ENCODE measurements at regions not wholly inside any gene's neighbourhood (a gene's known extent, or its start where the extent isn't known, plus 50 kb on each side); places are given as distances from the start of the nearest gene placed in this dataset.
A peak's percentile ranks its signal among the peaks of the same experiment; 100 is the strongest.

DNA sequence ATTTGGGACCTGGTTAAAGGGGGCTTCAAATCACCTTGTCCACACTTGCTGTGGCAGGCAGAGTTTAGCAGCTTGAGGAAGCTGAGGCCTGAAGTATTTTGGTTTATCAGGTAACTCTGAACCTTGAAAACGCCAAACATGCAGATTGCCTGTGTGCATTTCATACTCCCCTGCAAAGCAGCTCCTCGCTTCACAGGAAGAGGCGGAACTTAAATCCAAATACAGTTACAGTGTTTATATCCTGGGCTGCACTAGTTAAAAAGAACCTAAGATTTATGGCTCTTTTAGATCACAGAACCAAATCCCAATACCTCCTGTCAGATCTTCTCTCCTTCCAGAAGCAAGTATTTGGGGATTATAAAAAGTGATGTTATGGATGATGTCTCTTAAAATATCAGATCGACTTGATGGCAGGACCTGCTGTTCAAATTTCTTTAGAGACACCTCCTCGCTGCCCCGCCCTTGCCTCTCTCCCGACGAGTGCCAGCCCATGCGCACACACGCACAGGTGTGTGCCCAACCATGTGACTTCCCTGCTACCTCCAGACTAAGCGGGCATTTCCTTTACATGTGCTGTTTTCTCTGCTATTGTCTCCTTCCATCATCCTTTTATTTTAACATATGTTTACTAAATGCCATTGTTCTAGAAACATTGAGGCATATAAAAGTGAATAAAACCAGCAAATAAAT, 224.6 kb upstream of the FOXQ1 start:
- no peak for DNase-seq (ENCODE audit: low read depth in 4 of 6, low spot score in 6 of 6)
- Histone ChIP-seq H3K9me3 (ENCODE audit: control insufficient read depth, insufficient read depth, low read length) (no peaks in the 10 kb centered on the region), H3K27ac (ENCODE audit: low read depth, low read length) (no peak overlapping the region), H3K27me3 (ENCODE audit: control insufficient read depth, insufficient read depth, low read length) (no peaks in the 10 kb centered on the region), H3K4me3 (ENCODE audit: low read depth, low read length) (no peak overlapping the region), H3K36me3 (ENCODE audit: control insufficient read depth, insufficient read depth, low read length) (no peaks in the 10 kb centered on the region), H3K4me1 (ENCODE audit: control insufficient read depth, insufficient read depth, low read length) (no peaks in the 10 kb centered on the region)
- 86% methylated on average over 9 of the region's 11 CpGs for WGBS (ENCODE audit: insufficient coverage)

DNA sequence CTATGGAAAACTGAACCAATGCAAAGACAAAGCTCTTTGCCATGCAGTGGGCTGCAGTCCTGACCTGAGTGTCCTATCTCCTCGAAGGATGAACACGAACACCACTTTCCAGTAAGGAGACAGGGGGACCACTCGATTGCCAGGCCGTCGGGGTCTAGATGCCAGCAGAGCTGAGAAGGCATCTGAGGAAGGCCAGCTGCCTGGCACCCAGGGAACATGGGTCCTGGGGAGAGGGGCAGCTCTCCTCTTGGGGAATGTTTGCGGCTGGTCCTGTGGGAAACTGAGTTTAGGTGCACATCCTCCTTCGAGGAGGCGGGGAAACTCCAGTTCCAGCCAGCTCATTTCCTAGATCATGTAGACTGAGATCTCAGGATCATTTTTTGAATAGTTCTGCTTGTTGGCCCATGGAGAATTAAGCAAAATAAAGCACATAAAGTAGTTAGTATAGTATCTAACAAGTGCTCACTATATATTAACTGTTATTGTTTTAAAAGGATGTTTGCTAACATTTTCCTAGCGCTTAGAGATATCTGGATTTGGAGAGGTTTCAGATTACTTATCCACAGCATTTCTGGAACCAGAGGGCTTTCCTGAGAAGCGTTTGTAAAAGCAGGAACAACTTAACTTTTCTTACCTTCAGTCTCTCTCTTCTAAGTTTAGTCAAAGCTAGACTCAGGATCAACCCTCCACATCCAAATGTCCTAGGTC, 225.3 kb upstream of the FOXQ1 start:
- Histone ChIP-seq H3K27me3 (ENCODE audit: control insufficient read depth, insufficient read depth, low read length) (no peaks in the 10 kb centered on the region), H3K36me3 (ENCODE audit: control insufficient read depth, insufficient read depth, low read length) (no peaks in the 10 kb centered on the region), H3K27ac (ENCODE audit: low read depth, low read length) (no peak overlapping the region), H3K4me3 (ENCODE audit: low read depth, low read length) (no peak overlapping the region), H3K4me1 (ENCODE audit: control insufficient read depth, insufficient read depth, low read length) (no peaks in the 10 kb centered on the region), H3K9me3 (ENCODE audit: control insufficient read depth, insufficient read depth, low read length) (no peaks in the 10 kb centered on the region)
- no peak for DNase-seq (ENCODE audit: low read depth in 4 of 6, low spot score in 6 of 6)
- WGBS (ENCODE audit: insufficient coverage), result 98% methylated on average over 6 of the region's 10 CpGs

DNA sequence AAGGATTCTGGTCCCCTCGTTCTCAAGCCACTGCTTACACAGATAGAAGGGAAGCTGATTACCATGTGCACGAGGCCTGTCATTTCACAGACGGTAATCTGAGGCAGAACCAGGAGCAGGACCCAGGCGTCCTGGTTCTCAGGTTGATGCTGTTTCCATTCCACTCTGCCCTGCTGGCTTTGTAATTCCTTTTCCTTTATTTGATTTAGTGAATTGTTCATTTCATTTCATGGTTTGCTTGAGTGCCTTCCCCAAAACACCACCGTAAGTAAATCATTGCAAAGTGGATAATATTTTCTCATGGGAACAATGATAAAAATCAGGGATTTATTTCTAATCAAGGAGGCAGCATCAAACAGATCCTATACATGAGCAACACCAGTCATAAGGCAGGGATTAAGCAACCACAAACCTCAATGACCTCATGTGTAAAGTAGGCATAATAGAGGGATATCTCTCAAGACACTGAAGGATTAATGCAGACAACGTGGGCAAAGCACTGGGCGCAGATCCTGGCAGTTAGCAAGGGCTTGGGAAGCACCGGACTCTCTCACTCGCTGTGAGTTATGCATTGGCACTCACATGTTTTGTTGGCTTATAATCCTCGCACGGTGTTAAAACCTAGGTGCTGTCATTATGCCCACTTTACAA, 229.5 kb upstream of the FOXQ1 start:
- 69% methylated on average over 9 of the region's 11 CpGs for WGBS (ENCODE audit: insufficient coverage)

DNA sequence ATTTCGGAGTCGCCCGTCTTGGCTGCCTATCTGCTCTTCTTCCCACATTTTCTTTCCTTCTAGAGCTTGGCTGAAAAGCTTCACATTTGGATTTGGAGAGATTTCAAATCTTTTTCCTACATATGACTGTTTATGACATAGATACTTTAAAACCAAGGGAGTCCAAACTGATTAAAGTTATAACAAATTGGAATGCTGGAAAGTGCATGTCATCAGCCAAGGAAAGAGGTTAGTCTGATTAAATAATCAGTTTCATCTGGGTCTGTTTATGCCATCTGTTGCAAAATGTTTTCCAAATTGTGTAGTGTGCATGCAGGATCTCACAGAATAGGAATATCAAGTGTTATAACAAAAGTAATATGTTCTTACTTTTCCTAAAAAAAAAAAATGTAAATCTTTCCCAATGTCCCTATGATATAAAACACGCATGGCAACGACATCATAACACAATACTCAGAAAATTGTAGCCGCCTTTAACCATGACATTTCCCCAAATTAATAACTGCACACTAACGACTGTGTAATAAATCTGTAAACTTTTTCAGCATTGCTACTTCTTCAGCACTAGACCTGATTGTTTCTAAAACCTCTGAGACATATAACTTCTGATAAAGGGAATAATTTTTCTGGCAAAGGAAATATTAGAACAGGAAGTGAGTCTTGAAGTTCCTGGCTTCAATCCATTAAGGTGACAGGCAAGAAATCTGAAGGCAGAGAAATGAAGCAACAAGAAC, 230.2 kb upstream of the FOXQ1 start:
- peaks cover 10% of the 10 kb centered on the region for H3K4me1 ChIP-seq (ENCODE audit: control insufficient read depth, insufficient read depth, low read length)
- WGBS (ENCODE audit: insufficient coverage), result no CpG with 5 or more reads among the region's 7 CpGs
- no peaks in the 10 kb centered on the region for H3K27me3 ChIP-seq (ENCODE audit: control insufficient read depth, insufficient read depth, low read length)
- H3K4me3 ChIP-seq (ENCODE audit: low read depth, low read length), result no peak overlapping the region
- no peaks in the 10 kb centered on the region for H3K36me3 ChIP-seq (ENCODE audit: control insufficient read depth, insufficient read depth, low read length)
- H3K9me3 ChIP-seq (ENCODE audit: control insufficient read depth, insufficient read depth, low read length), result no peaks in the 10 kb centered on the region
- DNase-seq (ENCODE audit: low read depth in 4 of 6, low spot score in 6 of 6), result peak in 2 of 6 donors; percentile 19 to 79
- no peak overlapping the region for H3K27ac ChIP-seq (ENCODE audit: low read depth, low read length)

More for the DNA sequence above, 229.5 kb upstream of the FOXQ1 start:
- no peak for DNase-seq (ENCODE audit: low read depth in 4 of 6, low spot score in 6 of 6)
- Histone ChIP-seq H3K4me1 (ENCODE audit: control insufficient read depth, insufficient read depth, low read length) (peaks cover 6% of the 10 kb centered on the region), H3K9me3 (ENCODE audit: control insufficient read depth, insufficient read depth, low read length) (no peaks in the 10 kb centered on the region), H3K27ac (ENCODE audit: low read depth, low read length) (no peak overlapping the region), H3K4me3 (ENCODE audit: low read depth, low read length) (no peak overlapping the region), H3K27me3 (ENCODE audit: control insufficient read depth, insufficient read depth, low read length) (no peaks in the 10 kb centered on the region), H3K36me3 (ENCODE audit: control insufficient read depth, insufficient read depth, low read length) (no peaks in the 10 kb centered on the region)

DNA sequence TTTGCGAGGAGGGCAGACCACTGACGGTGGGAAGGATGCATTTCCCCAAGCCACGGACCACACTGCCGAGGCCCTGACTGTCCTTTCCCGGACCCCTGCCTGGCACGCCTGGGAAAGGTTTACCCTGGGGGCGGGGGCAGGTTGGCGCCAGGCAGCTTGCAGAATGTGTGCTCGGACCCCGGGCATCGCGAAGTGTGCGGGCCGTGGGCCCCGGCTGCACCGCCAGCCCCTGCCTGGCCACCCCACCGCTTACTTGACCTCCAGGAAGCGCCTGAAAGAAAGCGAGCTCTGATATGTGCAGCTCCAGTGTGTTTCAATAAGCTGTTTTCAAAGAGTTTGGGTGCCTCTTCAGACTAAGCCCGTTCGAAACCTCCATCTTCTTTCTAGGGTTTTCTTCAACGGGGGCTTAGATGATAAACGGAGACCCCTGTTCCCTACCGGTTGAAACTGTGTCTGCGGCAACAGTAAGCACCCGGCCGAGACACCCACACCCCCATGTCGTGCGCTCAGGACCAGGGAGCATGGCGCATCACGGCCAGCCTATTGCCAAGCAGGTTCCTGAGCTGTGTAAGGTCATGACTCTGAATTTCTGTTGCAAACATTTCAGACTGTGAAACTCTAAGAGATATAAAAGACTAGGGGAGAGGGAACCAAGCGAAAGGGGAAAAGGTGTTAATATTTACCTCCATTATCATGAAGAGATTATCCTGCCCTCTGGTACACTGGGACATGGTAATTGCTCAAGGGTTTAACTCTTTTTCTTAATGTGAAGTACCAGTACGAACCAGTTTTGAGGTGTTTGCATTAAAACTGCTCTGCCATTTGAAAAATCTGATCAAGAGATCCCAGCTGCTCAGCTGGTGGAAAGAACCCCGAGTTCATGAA, 231.2 kb upstream of the FOXQ1 start:
- no peaks in the 10 kb centered on the region for H3K9me3 ChIP-seq (ENCODE audit: control insufficient read depth, insufficient read depth, low read length)
- H3K36me3 ChIP-seq (ENCODE audit: control insufficient read depth, insufficient read depth, low read length), result no peaks in the 10 kb centered on the region
- no peaks in the 10 kb centered on the region for H3K27me3 ChIP-seq (ENCODE audit: control insufficient read depth, insufficient read depth, low read length)
- no peak overlapping the region for H3K27ac ChIP-seq (ENCODE audit: low read depth, low read length)
- H3K4me1 ChIP-seq (ENCODE audit: control insufficient read depth, insufficient read depth, low read length), result peaks cover 10% of the 10 kb centered on the region
- no peak for DNase-seq (ENCODE audit: low read depth in 4 of 6, low spot score in 6 of 6)
- H3K4me3 ChIP-seq (ENCODE audit: low read depth, low read length), result no peak overlapping the region
- WGBS (ENCODE audit: insufficient coverage), result 97% methylated on average over 29 of the region's 34 CpGs

DNA sequence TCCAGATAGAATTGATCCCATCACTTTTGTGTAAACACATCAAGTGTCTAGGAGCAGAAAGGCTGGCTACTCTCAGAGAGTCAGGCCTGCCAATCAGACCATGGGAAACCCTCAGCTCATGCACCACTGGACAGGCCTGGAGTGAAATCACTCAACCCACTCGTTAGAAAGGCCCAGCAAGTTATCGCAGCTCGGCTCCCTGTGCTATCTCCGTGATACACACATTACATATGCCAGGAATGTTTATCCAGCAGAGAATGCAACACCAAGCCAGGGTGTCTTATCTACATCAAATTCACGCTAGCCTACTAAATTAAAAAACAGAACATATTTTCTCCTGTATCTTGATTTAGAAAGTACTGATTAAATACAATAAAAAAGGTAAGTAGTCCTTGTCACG, 232.4 kb upstream of the FOXQ1 start:
- Histone ChIP-seq H3K4me1 (ENCODE audit: control insufficient read depth, insufficient read depth, low read length) (peaks cover 10% of the 10 kb centered on the region), H3K27me3 (ENCODE audit: control insufficient read depth, insufficient read depth, low read length) (no peaks in the 10 kb centered on the region), H3K9me3 (ENCODE audit: control insufficient read depth, insufficient read depth, low read length) (no peaks in the 10 kb centered on the region), H3K4me3 (ENCODE audit: low read depth, low read length) (no peak overlapping the region), H3K36me3 (ENCODE audit: control insufficient read depth, insufficient read depth, low read length) (no peaks in the 10 kb centered on the region), H3K27ac (ENCODE audit: low read depth, low read length) (no peak overlapping the region)
- DNase-seq (ENCODE audit: low read depth in 4 of 6, low spot score in 6 of 6), result no peak
- WGBS (ENCODE audit: insufficient coverage), result 97% methylated on average over 3 of the region's 6 CpGs

DNA sequence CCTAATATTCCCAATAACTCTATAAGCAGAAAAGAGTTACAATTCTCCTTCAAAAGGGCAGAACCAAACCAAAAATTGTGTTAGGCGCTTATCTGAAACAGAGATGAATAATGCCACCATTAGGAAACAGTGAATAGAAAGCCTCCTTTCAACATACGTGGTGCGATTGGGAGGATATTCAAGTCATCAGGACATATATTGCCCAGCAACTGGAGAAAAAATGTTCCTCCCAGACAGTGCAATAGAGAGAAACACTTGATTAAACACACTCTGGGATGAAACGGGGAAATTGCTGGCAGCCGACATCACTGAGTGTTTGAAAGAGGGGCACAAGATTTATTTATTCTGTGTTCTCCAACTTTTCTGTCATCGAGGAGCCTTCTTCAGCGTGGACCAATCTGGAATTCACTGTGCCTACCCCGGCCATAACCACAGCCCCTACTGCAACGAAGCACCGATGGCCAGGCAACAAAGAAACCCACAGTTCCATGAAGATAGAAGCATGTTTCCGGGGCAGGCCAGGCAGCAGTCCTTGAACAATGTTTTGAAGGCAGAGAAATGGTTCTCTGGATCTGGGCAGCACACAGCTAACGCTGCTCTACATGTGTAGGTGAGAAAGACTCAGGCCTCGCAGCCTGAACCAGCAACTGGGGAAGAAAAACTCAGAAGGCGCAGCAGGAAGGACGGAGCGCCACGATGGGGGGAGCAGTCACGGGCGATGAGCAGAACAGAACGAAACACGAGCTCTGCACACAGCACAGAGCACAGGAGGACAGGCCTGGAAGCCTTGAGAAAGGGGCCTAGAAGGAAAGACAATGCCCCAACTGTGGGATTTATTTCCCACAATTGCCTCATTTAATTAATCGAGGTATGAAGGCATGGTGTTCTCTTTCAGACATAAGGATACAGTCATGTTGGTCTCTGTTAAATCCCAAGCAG, 234.2 kb upstream of the FOXQ1 start:
- Histone ChIP-seq H3K9me3 (ENCODE audit: control insufficient read depth, insufficient read depth, low read length) (no peaks in the 10 kb centered on the region), H3K4me3 (ENCODE audit: low read depth, low read length) (no peak overlapping the region), H3K4me1 (ENCODE audit: control insufficient read depth, insufficient read depth, low read length) (peaks cover 10% of the 10 kb centered on the region), H3K27ac (ENCODE audit: low read depth, low read length) (no peak overlapping the region), H3K27me3 (ENCODE audit: control insufficient read depth, insufficient read depth, low read length) (no peaks in the 10 kb centered on the region), H3K36me3 (ENCODE audit: control insufficient read depth, insufficient read depth, low read length) (no peaks in the 10 kb centered on the region)
- 60% methylated on average over 15 of the region's 22 CpGs for WGBS (ENCODE audit: insufficient coverage)
- peak in 1 of 6 donors; percentile 60 for DNase-seq (ENCODE audit: low read depth in 4 of 6, low spot score in 6 of 6)

Data from spinal cord (tissue), 9 donors.